NCI-H146 treated with DMSO at 0.1 percent for 48 hours (cell line): ENCODE measurements at regions not wholly inside any gene's neighbourhood (a gene's known extent, or its start where the extent isn't known, plus 50 kb on each side); places are given as distances from the start of the nearest gene placed in this dataset.
"Not testable (repeated sequence)": the region's sequence is repeated elsewhere in the genome, so short reads cannot be mapped to it uniquely, and the experiment has no call there.

Source experiments
- DNase-seq: peaks from one replicate; lab custom pipeline; 2025; ENCODE audit not compliant: unreplicated experiment; lab: John Stamatoyannopoulos, UW

DNA sequence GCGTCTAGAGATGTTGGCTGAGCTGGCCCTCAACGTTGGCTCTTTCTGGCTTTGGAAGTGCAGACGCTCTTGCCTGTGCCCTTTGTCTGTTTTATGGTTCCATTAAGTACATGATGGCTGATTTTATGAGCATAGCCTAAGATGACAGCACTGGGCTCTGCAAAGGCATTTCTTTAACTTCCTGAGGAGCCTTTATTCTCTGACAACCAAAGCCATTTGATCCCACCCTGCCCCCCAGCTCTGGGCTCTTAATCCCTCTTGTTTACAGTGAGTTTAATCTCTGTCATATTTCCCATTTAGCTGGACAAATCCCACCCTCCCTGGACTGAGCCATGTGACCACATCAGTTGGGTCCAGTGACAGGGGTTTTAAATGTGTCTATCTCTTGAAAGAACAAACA, 195.9 kb downstream of the ACKR3 start:
- DNase-seq, result no peak

GRCh38 chr2:236766850-236767249, 197.2 kb downstream of the ACKR3 start:
- no peak for DNase-seq

DNA sequence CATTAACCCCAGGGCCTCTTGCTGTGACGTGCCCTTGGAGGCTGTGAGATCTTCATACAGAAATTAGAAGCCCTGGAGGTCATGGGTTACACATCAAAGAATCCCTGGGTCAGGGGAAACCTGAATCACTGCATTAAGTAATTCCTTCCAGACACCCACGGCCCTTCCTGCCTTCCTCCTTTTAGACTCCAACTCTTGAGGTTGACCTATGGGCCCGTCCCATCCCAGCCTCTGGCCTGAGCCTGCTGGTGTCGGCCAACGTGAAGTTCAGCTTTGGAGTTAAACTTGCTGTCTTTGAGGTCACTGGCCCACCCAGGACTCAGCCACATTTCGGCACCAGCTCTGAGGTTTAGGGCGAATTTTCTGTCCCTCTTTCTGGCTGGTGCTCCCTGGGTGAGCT, 198.3 kb downstream of the ACKR3 start:
- no peak for DNase-seq

GRCh38 chr2:236768393-236769140, 198.9 kb downstream of the ACKR3 start:
- DNase-seq, result no peak

- no peak for DNase-seq
Measured at GRCh38 chr2:236769981-236770671, 200.5 kb downstream of the ACKR3 start.

DNA sequence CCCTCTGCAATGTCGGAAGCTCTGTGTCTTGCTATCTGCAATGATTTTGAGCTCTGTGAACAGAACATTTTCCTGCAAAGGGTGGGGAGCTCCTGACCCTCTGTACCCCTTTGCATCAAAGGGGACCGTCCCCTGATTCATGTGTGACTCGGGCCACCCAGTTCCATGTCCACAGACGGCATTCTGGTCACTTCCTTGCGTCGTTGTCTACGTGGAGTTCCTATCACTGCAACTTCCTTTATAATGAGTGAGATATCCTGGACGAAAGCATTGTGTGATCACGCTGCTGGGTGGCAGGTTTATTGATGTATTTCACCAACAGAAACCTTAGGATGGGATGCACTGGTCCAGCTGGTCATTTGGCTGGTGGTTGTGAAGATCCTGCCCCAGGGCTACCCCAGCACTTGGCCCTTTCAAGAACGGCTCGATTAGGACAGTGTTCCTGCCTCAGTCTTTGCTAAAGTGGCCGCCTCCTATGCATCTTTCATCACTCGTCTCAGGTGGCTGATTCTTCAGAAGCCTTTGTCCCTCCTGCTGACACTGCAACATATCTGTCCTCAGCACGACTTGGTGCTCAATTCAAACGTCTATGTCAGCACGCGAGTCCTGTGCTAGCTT, 202.7 kb downstream of the ACKR3 start:
- DNase-seq, result no peak

- no peak for DNase-seq
Measured at GRCh38 chr2:236773206-236773605, 203.6 kb downstream of the ACKR3 start.

DNA sequence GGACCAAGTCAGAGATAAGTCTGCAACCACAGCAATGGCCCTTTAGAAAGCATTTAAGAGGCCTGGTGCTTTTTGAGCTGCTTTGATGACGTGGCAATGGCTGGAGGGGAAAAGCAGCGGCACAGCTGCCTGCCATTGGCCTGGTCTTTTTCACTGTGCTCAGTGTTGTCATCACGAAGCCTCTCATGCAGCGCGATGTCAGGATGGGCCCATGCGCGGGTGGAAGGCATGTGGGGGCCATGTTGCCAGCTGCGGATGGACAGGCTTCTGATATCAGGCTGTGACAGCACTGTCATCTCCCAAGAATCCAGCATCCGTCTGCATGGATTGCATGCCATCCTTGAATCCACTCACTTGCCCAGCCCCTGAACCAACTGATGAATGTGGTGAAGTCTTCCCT, 204.5 kb downstream of the ACKR3 start:
- DNase-seq, result no peak

DNA sequence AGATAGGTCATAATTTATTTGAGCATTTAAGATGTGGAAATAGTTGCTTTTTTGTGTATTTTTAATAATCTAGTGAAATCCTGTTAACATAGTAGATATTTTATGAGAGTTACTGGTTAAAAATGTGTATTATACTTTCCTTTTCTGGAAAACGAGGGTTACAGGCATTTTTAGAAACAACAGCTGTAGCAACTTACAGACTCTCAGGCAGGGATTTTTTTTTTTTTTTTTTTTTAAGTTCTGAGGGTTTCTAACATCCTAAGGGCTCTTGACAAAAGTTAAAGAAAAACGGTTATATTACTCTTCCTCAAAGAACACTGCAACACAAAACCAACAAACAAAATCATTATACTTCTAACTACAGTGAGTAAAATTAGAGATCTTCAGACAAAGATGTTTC, 205.9 kb downstream of the ACKR3 start:
- no peak for DNase-seq

DNA sequence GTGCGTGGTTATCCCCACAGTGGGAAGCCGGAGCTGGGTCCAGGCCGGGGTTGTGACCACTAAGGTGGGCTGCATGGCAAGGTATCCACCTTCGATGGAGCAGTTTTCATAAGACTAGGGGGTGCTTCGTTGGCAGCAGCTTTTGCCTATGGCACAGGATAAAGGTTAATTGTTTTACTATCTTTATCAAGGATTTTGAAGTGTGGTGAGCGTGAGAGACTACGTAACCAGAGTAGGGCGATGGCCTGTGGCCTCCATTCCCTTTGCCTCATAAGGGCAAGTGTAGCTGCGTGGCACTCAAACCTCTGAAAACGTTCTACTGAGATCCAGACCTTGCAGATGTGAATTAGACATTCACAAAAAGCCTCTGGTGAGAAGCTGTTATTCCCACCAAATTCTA, 206.6 kb downstream of the ACKR3 start:
- no peak for DNase-seq

GRCh38 chr2:236776695-236777251, 207.1 kb downstream of the ACKR3 start:
- DNase-seq, result no peak

DNA sequence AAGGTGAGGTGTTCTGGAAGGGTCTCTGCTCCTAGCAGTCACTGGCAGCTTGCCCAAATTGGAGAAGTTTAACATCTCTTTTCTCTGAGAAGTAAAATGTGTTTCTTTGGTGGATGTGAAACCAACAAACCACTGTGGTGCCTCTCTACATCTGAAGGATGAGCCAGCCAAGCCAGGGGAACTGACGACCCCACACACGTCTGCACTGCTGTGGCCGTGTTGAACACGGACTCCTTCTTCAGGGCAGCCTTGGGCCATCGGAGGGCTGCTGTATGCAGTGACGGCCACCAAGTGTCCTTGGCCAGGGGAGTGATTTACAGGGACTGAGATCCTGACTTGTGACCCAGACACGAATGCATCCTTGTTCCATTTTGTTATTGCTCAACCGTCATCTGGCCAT, 207.8 kb downstream of the ACKR3 start:
- no peak for DNase-seq

DNA sequence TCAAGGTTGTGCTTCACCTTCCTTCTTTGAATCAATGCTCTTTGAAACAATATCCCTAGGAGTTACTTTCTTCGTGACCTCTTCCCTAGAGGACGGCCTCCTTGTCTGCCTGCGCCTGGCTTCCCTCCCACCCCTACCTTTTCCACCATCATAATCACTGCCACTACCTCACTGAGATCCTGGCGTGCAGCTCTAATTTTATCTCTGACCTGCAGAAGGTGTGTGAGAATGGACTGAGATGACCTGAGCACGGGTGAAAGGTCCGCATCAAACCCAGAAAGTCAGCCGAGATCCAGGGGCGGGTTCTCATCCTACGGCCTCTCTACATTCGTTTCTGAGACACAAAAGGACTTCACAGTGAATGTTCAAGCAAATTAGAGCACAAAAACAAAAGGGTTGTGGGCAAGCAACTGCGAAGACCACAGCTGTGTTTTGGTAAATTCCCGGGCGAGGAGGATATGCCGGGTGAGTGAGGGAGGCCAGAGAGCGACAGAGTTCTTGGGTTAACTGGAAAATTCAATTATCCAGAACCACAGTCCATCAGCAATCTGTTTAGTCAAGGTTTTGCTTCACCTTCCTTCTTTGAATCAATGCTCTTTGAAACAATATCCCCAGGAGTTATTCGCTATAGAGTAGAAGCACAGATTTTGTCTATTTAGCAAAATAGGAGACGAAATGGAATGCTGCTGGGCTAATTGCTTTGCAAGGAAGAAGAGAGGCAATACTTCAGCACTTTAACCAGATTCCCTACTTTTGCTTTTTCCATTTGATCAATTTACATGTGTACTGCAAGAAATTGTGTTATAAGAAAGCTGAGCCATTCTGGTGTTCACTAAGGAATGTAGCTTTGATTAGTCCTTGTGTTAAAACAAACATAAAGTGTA, 212.6 kb downstream of the ACKR3 start:
- DNase-seq, result no peak

GRCh38 chr2:236782938-236783337, 213.3 kb downstream of the ACKR3 start:
- no peak for DNase-seq

DNA sequence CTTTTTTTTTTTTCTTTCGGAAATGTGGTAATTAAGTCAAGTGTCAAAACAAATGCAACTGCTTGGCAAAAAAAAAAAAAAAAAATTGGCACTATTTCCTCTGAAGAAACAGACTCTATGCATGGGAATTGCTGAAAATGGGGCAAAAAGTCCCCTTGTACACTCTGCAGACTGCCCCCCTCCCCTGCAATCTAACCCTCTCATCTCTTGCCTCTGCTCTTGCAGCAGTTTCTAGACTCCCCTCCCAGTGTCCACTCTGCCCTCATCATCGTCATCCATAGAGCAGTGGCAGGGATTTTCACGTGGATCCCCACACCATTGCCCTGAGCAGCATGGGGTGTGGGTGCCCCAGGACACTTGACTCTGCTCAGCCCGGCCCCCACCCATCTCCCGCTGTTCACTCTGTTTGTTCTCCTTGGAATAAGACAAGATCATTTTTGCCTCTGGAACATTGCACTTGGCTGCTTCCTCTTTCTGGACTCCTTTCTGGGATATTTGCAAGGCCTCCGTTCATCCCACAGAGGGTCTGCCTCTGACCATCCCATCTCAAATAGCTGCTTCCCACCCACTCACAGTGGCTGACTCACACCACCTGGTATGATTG, 213.9 kb downstream of the ACKR3 start:
- DNase-seq, result no peak

GRCh38 chr2:236785611-236786057, 216.0 kb downstream of the ACKR3 start:
- DNase-seq, result no peak

GRCh38 chr2:236786751-236787150, 217.1 kb downstream of the ACKR3 start:
- no peak for DNase-seq

- DNase-seq, result not testable (repeated sequence)
Measured at GRCh38 chr2:236787376-236787775, 217.8 kb downstream of the ACKR3 start.

DNA sequence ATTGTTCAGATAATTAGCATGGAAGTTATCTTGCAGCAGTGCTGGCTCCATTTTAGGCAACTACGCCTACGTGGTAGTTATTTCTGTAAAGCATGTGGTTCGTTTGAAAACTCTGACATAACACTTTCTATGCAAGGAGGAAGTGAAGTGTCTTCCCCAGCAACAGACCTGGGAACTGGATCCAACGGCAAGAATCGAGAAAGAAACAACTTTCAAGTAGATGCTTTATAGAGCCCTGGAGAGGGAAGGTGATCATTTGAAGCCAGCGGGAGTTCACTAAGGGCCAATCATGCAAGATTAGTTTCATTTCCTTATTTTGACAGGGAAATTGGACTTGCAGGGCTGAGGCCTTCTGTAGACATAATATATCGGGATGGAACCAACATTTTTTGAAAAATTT, 218.3 kb downstream of the ACKR3 start:
- DNase-seq, result no peak

- DNase-seq, result no peak
Measured at GRCh38 chr2:236790963-236791362, 221.3 kb downstream of the ACKR3 start.
